ENCODE measurements at regions not wholly inside any gene's neighbourhood (a gene's known extent, or its start where the extent isn't known, plus 50 kb on each side); places are given as distances from the start of the nearest gene placed in this dataset.

DNA sequence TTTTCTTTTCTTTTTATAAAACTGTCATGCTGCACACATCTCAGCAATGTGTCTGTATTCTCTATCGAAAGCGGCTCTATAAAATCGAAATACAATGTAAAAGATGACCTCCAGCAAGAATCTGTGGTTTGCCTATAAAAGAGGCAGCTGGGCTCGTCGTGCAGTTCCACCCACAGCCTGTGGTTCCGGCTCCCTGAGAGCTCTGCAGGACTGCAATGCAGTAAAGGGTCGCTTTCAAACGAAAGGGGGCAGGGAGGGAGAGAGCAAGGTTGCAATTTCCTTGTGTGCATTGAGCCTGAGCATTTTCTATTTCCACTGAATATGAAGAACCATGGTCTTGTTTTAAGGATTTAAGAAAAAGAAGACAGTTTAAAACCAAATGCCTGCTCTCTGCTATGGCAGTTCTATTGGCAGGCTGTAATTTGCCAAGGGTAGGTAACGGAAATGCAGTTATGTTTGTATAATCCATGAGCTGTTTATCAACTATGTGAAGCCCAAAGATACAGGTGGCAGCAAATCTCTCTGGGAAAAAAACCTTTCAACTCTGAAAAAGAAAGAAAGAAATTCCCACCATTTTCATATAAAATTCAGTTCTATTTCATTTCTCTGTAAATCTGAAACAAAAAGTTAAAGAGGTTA, 236.5 kb downstream of the HACE1 start:
- no peak for TF ChIP-seq GATA3 (IDR thresholded peaks at IDR 0.05; ENCODE audit: low read depth, low read length)
- no peak for TF ChIP-seq GATA2 (IDR thresholded peaks at IDR 0.05; ENCODE audit: low read depth, low read length)

DNA sequence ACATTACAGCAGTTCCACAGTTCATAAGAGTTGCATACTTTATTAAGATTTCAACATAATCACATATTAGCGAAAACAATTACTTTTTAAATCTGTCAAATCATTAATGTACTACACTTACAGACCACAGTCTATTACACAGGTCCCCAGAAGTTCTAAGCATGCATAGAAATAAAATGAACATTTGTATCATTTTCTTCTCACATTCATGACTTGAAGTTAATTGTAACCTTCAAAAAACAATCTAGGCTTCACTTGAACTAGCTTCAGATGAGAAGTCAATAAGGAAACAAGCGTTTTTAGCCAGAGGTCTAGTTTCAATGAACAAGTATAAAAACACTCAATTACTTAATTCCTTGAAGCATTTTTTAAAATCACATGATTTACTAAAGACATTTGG, 238.3 kb downstream of the HACE1 start:
- TF ChIP-seq GATA2 (IDR thresholded peaks at IDR 0.05; ENCODE audit: low read depth, low read length) (no peak), GATA3 (IDR thresholded peaks at IDR 0.05; ENCODE audit: low read depth, low read length) (no peak)

DNA sequence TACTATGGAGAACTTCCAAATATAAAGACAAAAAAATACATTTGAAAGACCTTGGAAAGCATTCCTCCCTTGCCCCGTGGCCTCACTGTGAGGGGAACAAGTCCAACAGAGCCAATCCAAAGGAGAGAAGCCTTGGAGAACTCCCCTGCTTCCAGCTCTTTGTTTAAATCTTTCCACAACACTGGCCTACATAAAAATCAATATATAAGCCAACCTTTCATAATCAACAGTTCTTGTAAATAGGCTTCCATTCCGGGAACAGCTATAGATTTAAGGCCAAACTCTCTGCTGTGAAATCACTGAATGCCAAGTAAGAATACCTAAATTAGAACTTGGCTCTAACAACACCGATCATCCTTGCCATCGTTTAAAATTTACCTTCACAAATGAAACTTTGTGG, 242.1 kb downstream of the HACE1 start:
- TF ChIP-seq GATA3 (IDR thresholded peaks at IDR 0.05; ENCODE audit: low read depth, low read length) (no peak), GATA2 (IDR thresholded peaks at IDR 0.05; ENCODE audit: low read depth, low read length) (no peak)

DNA sequence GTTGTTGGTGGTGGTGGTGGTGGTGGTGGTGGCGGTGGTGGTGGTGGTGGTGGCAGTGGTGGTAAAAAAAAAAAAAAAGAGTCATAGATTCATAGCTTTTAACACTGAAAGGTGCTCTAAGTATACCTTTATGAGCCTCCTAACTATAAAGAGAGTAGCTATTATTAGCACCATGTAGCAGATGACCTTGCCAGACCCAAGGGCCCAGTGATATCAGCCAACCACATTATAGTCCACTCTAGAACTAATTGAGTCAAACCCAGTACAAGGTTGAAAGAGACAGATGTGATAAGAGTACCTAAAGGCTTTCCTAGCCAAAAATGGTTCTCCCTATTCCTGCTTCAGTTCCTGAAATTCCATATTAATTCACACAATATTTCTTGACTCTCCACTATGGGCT, 245.3 kb downstream of the HACE1 start:
- no peak for TF ChIP-seq GATA3 (IDR thresholded peaks at IDR 0.05; ENCODE audit: low read depth, low read length)
- no peak for TF ChIP-seq GATA2 (IDR thresholded peaks at IDR 0.05; ENCODE audit: low read depth, low read length)

DNA sequence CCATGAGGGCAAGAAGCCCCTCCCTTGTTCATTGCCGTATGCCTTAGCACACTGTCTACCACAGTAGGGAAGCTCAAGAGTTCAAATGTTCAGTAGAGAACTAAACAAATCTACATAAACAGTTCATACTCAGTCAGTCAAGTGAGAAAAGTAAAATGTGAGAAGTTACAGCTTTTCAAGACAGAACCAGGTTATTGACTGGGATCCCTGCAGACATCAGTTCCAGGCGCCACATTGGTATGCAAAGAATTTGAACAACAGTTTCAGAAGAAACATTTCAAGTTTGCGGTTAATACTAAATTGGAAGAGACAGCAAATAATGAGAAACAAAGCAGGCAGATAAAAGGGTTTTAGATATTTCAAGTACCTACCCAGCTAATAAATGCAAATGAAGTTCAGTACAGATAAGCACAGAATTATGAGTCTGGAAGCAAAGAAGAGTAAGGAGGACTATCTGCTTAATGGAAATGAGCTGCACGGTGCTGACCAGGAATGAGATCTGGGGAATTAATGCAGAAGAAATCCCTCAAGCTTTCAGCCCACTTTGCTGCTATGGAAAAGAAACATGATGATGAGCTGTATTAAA, 246.2 kb downstream of the HACE1 start:
- TF ChIP-seq GATA3 (IDR thresholded peaks at IDR 0.05; ENCODE audit: low read depth, low read length) (no peak), GATA2 (IDR thresholded peaks at IDR 0.05; ENCODE audit: low read depth, low read length) (no peak)

DNA sequence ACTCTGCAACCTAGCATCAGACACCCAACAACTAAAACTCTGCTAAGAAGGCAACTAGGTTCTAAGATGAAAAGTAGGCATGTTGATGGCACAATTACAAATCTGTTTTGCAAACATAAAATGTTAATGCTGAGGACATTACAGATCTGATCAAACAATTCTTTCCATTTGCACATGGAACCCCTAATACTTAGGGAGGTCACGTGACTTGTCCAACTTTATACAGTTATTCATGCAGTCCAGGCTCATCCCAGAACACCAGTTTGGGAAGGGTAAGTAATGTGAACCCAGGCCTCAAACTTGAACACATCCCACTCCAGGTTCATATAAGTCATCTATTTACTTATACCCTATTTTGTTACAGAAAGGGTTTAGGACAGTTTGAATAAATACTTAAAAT, 247.2 kb downstream of the HACE1 start:
- TF ChIP-seq GATA3 (IDR thresholded peaks at IDR 0.05; ENCODE audit: low read depth, low read length) (no peak), GATA2 (IDR thresholded peaks at IDR 0.05; ENCODE audit: low read depth, low read length) (no peak)

DNA sequence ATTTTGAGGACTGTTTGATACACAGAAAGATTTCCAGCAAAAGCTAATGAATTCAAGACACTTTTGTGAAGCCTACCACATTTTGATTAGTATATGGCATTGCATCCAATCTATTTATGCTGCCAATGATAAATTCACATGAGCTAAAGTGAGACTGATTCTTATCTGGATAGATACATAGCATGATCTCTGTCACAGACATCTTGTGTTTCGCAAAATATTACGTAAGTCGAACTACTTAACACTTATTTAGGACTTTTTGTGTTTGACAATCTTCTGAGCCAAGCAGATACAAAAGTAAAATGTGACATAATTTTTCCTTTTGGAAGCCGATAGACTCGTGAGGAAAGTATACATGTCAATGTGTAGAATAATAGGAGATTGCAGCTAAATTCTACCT, 251.6 kb downstream of the HACE1 start:
- no peak for TF ChIP-seq GATA2 (IDR thresholded peaks at IDR 0.05; ENCODE audit: low read depth, low read length)

DNA sequence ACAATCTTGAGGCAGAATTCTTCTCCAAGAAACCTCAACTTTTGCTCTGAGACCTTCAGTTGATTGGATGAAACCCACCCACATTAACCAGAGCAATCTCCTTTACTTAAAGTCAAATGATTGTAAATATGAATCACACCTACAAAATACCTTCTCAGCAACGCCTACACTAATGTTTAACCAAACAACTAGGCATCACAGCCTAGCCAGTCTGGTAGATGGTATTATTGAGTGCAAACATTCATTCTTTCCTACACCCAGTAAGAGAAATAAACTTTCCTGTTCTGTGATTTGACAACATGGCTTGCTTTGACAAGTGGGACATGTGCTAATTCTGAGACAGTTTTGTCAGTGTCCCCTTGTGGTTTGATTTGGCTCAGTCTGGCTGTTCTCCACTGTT, 252.2 kb downstream of the HACE1 start:
- TF ChIP-seq GATA3 (IDR thresholded peaks at IDR 0.05; ENCODE audit: low read depth, low read length): no peak
- no peak for TF ChIP-seq GATA2 (IDR thresholded peaks at IDR 0.05; ENCODE audit: low read depth, low read length)

DNA sequence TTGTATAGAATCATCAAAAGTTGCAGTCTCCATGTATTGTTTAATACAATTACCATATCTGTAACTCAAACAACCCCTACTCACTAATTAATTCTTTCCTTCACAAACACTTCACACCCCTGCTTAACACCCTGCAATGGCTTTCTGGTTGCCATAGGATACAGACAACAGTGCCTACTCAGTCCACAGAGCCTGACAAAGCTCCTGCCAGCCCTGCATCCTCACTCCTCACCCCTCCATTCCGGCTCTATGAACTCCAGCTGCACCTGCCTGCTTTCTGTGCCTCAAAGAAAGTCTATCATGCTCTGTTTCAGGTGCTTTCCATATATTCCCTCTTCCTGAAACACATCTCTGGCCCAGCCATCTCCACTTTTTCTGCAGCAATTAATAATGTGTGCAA, 253.4 kb downstream of the HACE1 start:
- TF ChIP-seq GATA3 (IDR thresholded peaks at IDR 0.05; ENCODE audit: low read depth, low read length) (no peak), GATA2 (IDR thresholded peaks at IDR 0.05; ENCODE audit: low read depth, low read length) (no peak)

DNA sequence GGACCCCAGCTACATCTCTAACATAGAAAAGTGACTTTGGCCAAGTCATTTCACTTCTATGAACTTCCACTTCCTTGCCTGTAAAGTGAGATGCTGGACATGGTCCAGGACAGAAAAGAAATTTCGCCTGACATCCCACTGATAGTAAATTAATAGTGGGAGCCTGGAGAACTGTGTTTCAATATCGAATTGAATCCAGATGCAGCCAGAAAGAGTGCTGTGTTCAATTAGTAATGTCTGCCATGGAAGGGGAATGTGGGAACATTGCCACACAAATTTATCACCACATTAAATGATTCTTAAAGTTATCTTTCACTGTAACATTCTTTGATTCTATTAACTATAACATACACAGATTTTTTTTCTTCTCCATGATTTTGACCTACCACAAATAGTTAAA, 255.0 kb downstream of the HACE1 start:
- TF ChIP-seq GATA3 (IDR thresholded peaks at IDR 0.05; ENCODE audit: low read depth, low read length) (no peak), GATA2 (IDR thresholded peaks at IDR 0.05; ENCODE audit: low read depth, low read length) (no peak)

DNA sequence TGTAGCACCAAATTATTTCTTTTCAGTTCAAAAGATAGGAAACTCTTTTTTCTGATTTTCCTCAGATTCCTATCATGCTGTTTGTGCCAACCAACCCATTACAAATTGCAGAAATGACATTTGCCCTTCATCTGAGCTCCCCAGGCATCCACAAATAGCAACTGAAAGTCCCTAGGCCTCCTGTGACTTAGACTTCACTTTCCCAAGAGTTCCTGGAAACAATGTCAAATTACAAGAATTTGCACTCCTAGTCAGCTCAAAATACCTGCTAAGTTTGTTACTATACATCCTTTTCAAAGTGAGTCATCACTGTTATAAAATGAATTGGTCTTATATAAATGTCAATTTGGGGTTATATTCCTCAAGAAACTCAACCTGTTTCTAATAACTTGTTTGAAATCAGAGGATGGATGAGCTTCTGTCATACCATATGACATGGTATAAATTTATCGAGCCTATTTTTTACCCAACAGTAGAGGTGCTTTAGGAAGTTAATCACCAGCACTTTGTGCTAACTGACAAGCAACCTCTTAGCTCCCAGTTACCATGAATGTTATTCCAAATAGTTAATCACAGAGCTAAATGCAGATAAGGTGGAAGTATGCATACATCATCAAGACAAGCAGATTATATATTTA, 256.5 kb downstream of the HACE1 start:
- TF ChIP-seq GATA2 (IDR thresholded peaks at IDR 0.05; ENCODE audit: low read depth, low read length) (no peak), GATA3 (IDR thresholded peaks at IDR 0.05; ENCODE audit: low read depth, low read length) (no peak)

DNA sequence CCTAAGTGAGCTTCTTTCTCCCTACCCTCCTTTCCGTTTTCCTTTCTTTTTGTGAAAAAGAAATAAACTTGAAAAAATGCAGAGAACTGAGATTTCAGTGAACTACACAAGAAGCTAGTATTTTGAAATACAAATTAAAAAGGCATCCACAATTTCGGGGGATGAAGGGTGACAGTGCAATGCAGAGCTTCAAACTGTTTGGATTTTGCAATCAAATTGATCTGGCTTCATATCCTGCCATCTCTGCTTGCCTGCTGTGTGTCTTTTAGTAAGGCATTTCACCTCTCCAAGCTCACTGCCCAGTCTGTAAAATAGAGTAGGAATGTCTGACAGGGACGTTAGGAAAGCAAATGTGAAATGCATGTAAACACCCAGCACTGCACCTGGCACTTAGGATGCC, 258.0 kb downstream of the HACE1 start:
- TF ChIP-seq GATA3 (IDR thresholded peaks at IDR 0.05; ENCODE audit: low read depth, low read length): no peak
- TF ChIP-seq GATA2 (IDR thresholded peaks at IDR 0.05; ENCODE audit: low read depth, low read length): peak; percentile 48; the same call in 1 of the 2 replicates

DNA sequence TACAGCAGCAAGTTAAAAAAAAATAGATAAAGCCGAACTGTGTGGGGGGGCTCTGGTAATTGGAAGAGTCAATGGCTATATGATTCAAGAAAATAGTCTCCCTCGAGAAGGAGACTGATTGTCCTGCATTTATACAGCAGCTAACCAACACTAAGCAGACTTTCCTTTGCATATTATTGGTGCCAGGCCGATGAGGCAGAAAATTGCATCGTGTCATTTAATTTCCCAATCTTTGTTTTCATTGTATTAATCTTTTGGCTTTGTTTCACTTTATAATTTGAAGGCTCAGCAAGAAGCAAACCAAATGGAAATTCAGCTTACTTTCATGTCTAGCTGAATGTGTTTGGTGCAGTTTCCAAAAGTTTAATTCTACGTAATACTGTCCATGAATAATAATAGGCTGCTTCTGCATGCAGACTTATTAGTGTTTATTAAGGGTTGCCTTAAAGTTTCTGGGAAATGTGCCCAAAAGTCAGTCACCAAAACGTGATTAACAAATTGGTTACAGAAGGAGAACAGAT, 258.5 kb downstream of the HACE1 start:
- TF ChIP-seq GATA2 (IDR thresholded peaks at IDR 0.05; ENCODE audit: low read depth, low read length) (no peak), GATA3 (IDR thresholded peaks at IDR 0.05; ENCODE audit: low read depth, low read length) (no peak)

DNA sequence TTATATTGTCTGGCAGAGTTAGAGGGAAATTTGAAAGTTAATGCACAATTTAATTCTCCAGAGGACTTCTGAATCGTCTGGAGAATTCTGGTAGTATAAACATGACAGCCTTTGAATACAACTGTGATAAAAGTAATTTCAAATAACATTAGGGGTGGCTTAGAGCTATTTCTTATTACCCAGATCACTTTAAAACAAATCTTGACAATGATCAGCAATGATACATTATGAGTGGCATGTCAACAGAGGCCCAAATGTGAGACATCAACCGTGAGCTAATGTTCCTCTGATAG, 259.1 kb downstream of the HACE1 start:
- TF ChIP-seq GATA3 (IDR thresholded peaks at IDR 0.05; ENCODE audit: low read depth, low read length) (no peak), GATA2 (IDR thresholded peaks at IDR 0.05; ENCODE audit: low read depth, low read length) (no peak)

All from SH-SY5Y (cell line).